B cell (primary cell): ENCODE measurements at regions not wholly inside any gene's neighbourhood (a gene's known extent, or its start where the extent isn't known, plus 50 kb on each side); places are given as distances from the start of the nearest gene placed in this dataset.

Source experiments
- ATAC-seq: fragments of 200-7000 bp; cut with Tn5 transposase; one replicate; pipeline ENCODE4 v1.10.0; 2021; ENCODE audit warnings: low read depth, mild to moderate bottlenecking, moderate number of reproducible peaks, moderate library complexity
- CTCF ChIA-PET: fragments of 350-600 bp; sonication (Branson Sonifier 250); formaldehyde crosslinking; loops from one replicate; lab custom pipeline; 2021; ENCODE audit warnings: antibody characterized with exemption, inconsistent platforms; lab: Charles Lee
- POLR2A ChIA-PET: fragments of 350-600 bp; sonication (Branson Sonifier 250); formaldehyde crosslinking; loops from one replicate; lab custom pipeline; 2021; ENCODE audit warnings: antibody characterized with exemption; lab: Charles Lee
- DNase-seq: peaks from one replicate; pipeline ENCODE4 v3.0.0; 2013
- H2AFZ ChIP-seq: 2 replicates; pipeline ENCODE4 v1.6.1; 2012; ENCODE audit warnings: mild to moderate bottlenecking, low read depth, low read length; ENCODE audit not compliant: insufficient read depth, poor library complexity, severe bottlenecking
- H3K27ac ChIP-seq, 2 donors: 1 replicate in 1 of 2; 2 replicates in 1 of 2; pipeline ENCODE4 v1.5.1; 2012 to 2013; ENCODE audit warnings: low read length in 2 of 2, mild to moderate bottlenecking in 2 of 2, moderate library complexity in 1 of 2
- H3K27me3 ChIP-seq, 4 experiments: fragments of 200-600 bp in 1 of 4; sonication (generic) in 1 of 4; replicated peaks in 1 of 4; 1 replicate in 2 of 4; 2 replicates in 2 of 4; pipeline versions ENCODE4 v1.6.1 to v1.7.0; 2013 to 2016; ENCODE audit warnings: low read length in 3 of 4, mild to moderate bottlenecking in 2 of 4, mixed read lengths in 1 of 4, moderate library complexity in 1 of 4; ENCODE audit not compliant: insufficient read depth in 4 of 4, control insufficient read depth in 3 of 4; ENCODE audit errors: control extremely low read depth in 1 of 4
- H3K36me3 ChIP-seq, 2 experiments: replicated peaks in 1 of 2; 1 replicate in 1 of 2; 2 replicates in 1 of 2; pipeline versions ENCODE4 v1.6.1 to v1.7.1; 2013; ENCODE audit warnings: low read length in 1 of 2; ENCODE audit not compliant: insufficient read depth in 2 of 2, control insufficient read depth in 1 of 2; ENCODE audit errors: control extremely low read depth in 1 of 2, extremely low read depth in 1 of 2
- H3K4me1 ChIP-seq, 2 donors: fragments of 200-600 bp in 1 of 2; sonication (generic) in 1 of 2; 1 replicate in 1 of 2; 2 replicates in 1 of 2; pipeline versions ENCODE4 v1.5.1 to v1.6.1; 2013 to 2017; ENCODE audit warnings: low read length in 2 of 2; ENCODE audit not compliant: control insufficient read depth in 2 of 2, insufficient read depth in 2 of 2
- H3K4me2 ChIP-seq: replicated peaks from 2 replicates; pipeline ENCODE3; 2012; ENCODE audit warnings: mild to moderate bottlenecking, low read depth, low read length; ENCODE audit not compliant: poor library complexity, severe bottlenecking
- H3K4me3 ChIP-seq, 5 experiments: fragments of 200-600 bp in 1 of 5; sonication (generic) in 1 of 5; 1 replicate in 3 of 5; 2 replicates in 2 of 5; pipeline versions ENCODE4 v1.5.1 to v1.7.0; 2011 to 2016; ENCODE audit warnings: low read length in 4 of 5, mild to moderate bottlenecking in 4 of 5, low read depth in 2 of 5, control low read depth in 1 of 5, moderate library complexity in 1 of 5; ENCODE audit not compliant: insufficient read depth in 1 of 5; ENCODE audit errors: control extremely low read depth in 1 of 5, extremely low read depth in 1 of 5
- H3K79me2 ChIP-seq: fragments of 200-600 bp; sonication (generic); one replicate; pipeline ENCODE4 v1.6.0; 2016; ENCODE audit warnings: low read length; ENCODE audit not compliant: control insufficient read depth, insufficient read depth
- H3K9ac ChIP-seq: fragments of 200-600 bp; sonication (generic); 2 replicates; pipeline ENCODE4 v1.6.1; 2017; ENCODE audit warnings: mild to moderate bottlenecking, low read length, moderate library complexity
- H3K9me3 ChIP-seq, 3 donors: one replicate each; pipeline versions ENCODE4 v1.6.1 to v1.7.1; 2013; ENCODE audit warnings: low read length in 2 of 3; ENCODE audit not compliant: control insufficient read depth in 2 of 3, insufficient read depth in 1 of 3; ENCODE audit errors: control extremely low read depth in 1 of 3
- H4K20me1 ChIP-seq: 2 replicates; pipeline ENCODE4 v1.6.0; 2012; ENCODE audit warnings: mild to moderate bottlenecking, low read length; ENCODE audit not compliant: insufficient read depth, control insufficient read depth, poor library complexity, severe bottlenecking
- H3K27ac Mint-ChIP-seq: one replicate; pipeline ENCODE4 v1.8.0; 2021; ENCODE audit warnings: mixed read lengths
- H3K27me3 Mint-ChIP-seq: one replicate; pipeline ENCODE4 v1.8.0; 2021; ENCODE audit warnings: mixed read lengths
- H3K4me1 Mint-ChIP-seq: one replicate; pipeline ENCODE4 v1.8.0; 2021; ENCODE audit warnings: mixed read lengths
- H3K4me3 Mint-ChIP-seq: one replicate; pipeline ENCODE4 v1.8.0; 2021; ENCODE audit warnings: mixed read lengths
- H3K9me3 Mint-ChIP-seq: one replicate; pipeline ENCODE4 v1.8.0; 2022; ENCODE audit warnings: mixed read lengths; ENCODE audit not compliant: insufficient read depth
- EZH2 ChIP-seq: IDR thresholded peaks from 2 replicates; pipeline ENCODE4 v1.6.1; 2012; ENCODE audit warnings: borderline replicate concordance, low read depth, mild to moderate bottlenecking, moderate library complexity, low read length; ENCODE audit not compliant: insufficient read depth, poor library complexity, severe bottlenecking
- WGBS: methylation state at CpG from one replicate; pipeline ENCODE4 v1.1.5; 2013; ENCODE audit warnings: missing lambda C conversion rate; ENCODE audit not compliant: insufficient coverage; 5-methylcytosine and 5-hydroxymethylcytosine counted together
- intact Hi-C: fragments of 100-400 bp; cut with micrococcal nuclease; formaldehyde crosslinking; loops from one replicate; pipeline ENCODE4 v1.10.0; 2022
- TF ChIP-seq, protein P1 (sequence below): fragments of 200-600 bp; IDR thresholded peaks from one replicate; pipeline ENCODE4 v1.8.0; 2022; ENCODE audit warnings: antibody characterized with exemption, mild to moderate bottlenecking

DNA sequence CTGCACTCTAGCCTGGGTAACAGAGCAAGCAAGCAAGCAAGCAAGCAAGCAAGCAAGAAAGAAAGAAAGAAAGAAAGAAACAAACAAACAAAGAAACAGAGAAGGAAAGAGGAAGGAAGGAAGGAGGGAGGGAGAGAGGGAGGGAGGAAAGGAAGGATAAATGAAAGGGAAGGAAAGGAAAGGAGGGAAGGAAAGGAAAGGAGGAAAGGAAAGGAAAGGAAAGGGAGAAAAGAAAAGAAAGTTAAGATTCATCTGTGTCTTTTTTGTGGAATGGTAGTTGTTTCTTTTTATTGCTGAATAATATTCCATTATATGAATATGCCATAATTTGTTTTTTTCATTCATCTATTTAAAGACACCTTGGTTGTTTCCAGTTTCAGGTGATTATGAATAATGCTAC, 506.9 kb upstream of the NAALADL2 start:
- H3K4me1 ChIP-seq: no peaks in the 10 kb centered on the region
- ChIA-PET CTCF (no interaction called here), POLR2A (no interaction called here)
- ATAC-seq (no peak), DNase-seq (no peak)
- H4K20me1 ChIP-seq: no peaks in the 10 kb centered on the region
- Mint-ChIP-seq H3K9me3 (peaks cover 10% of the 10 kb centered on the region), H3K4me3 (no peak overlapping the region), H3K27ac (no peak overlapping the region), H3K4me1 (no peaks in the 10 kb centered on the region), H3K27me3 (no peaks in the 10 kb centered on the region)
- no peaks in the 10 kb centered on the region for H3K79me2 ChIP-seq
- no peak overlapping the region for H3K9ac ChIP-seq
- no peaks in the 10 kb centered on the region for H3K9me3 ChIP-seq
- H3K4me3 ChIP-seq: no peak overlapping the region
- H3K4me2 ChIP-seq: no peak overlapping the region
- no peaks in the 10 kb centered on the region for H3K27me3 ChIP-seq
- H3K36me3 ChIP-seq: no peaks in the 10 kb centered on the region
- no peak overlapping the region for H2AFZ ChIP-seq
- no peak for TF ChIP-seq EZH2
- TF ChIP-seq, protein P1, sequence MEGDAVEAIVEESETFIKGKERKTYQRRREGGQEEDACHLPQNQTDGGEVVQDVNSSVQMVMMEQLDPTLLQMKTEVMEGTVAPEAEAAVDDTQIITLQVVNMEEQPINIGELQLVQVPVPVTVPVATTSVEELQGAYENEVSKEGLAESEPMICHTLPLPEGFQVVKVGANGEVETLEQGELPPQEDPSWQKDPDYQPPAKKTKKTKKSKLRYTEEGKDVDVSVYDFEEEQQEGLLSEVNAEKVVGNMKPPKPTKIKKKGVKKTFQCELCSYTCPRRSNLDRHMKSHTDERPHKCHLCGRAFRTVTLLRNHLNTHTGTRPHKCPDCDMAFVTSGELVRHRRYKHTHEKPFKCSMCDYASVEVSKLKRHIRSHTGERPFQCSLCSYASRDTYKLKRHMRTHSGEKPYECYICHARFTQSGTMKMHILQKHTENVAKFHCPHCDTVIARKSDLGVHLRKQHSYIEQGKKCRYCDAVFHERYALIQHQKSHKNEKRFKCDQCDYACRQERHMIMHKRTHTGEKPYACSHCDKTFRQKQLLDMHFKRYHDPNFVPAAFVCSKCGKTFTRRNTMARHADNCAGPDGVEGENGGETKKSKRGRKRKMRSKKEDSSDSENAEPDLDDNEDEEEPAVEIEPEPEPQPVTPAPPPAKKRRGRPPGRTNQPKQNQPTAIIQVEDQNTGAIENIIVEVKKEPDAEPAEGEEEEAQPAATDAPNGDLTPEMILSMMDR: no peak
- H3K27ac ChIP-seq: no peak overlapping the region
- intact Hi-C loops: no loop called here

DNA sequence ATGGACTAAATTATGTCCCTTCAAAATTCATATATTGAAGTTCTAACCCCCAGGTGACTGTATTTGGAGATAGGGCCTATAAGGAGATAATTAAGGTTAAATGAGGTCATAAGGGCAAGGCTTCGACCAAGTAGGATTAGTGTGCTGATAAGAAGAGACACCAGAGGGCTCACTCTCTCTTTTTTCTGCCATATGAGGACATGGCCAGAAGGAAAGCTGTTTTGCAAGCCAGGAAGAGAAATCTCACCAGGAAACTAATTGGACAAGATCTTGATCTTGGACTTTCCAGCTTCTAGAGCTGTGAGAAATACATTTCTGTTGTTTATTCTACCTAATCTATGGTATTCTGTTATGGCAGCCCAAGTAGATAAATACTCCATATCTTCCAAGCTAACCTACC, 503.6 kb upstream of the NAALADL2 start:
- H3K4me1 ChIP-seq: no peaks in the 10 kb centered on the region
- no peak overlapping the region for H3K4me2 ChIP-seq
- no peaks in the 10 kb centered on the region for H3K27me3 Mint-ChIP-seq
- H3K4me1 Mint-ChIP-seq: no peaks in the 10 kb centered on the region
- POLR2A ChIA-PET: no interaction called here
- no peak overlapping the region for H2AFZ ChIP-seq
- H3K4me3 Mint-ChIP-seq: no peak overlapping the region
- H3K4me3 ChIP-seq: no peak overlapping the region
- intact Hi-C loops: no loop called here
- no CpG with 5 or more reads among the region's 1 CpG for WGBS
- no peak overlapping the region for H3K27ac ChIP-seq
- ATAC-seq (no peak), DNase-seq (no peak)
- TF ChIP-seq, protein P1: no peak
- no peak for TF ChIP-seq EZH2
- H3K9ac ChIP-seq: no peak overlapping the region
- no peaks in the 10 kb centered on the region for H3K9me3 ChIP-seq
- no peaks in the 10 kb centered on the region for H3K9me3 Mint-ChIP-seq
- H3K79me2 ChIP-seq: no peaks in the 10 kb centered on the region
- H4K20me1 ChIP-seq: no peaks in the 10 kb centered on the region
- no peaks in the 10 kb centered on the region for H3K27me3 ChIP-seq
- no peak overlapping the region for H3K27ac Mint-ChIP-seq
- no peaks in the 10 kb centered on the region for H3K36me3 ChIP-seq
- CTCF ChIA-PET: no interaction called here
